IPS-18a (cell line): ENCODE measurements at regions not wholly inside any gene's neighbourhood (a gene's known extent, or its start where the extent isn't known, plus 50 kb on each side); places are given as distances from the start of the nearest gene placed in this dataset.
"Not testable (repeated sequence)": the region's sequence is repeated elsewhere in the genome, so short reads cannot be mapped to it uniquely, and the experiment has no call there.

Source experiments
- H3K27ac ChIP-seq: one replicate; pipeline ENCODE4 v1.5.1; 2013; ENCODE audit warnings: low read length
- H3K27me3 ChIP-seq: one replicate; pipeline ENCODE4 v1.6.1; 2013; ENCODE audit warnings: mild to moderate bottlenecking, low read length; ENCODE audit not compliant: control insufficient read depth, insufficient read depth
- H3K36me3 ChIP-seq: one replicate; pipeline ENCODE4 v1.6.1; 2013; ENCODE audit warnings: low read depth, low read length; ENCODE audit not compliant: control insufficient read depth
- H3K4me1 ChIP-seq: one replicate; pipeline ENCODE4 v1.6.1; 2013; ENCODE audit warnings: low read depth, low read length; ENCODE audit not compliant: control insufficient read depth
- H3K4me3 ChIP-seq: one replicate; pipeline ENCODE4 v1.5.1; 2013; ENCODE audit warnings: low read length
- H3K9ac ChIP-seq: one replicate; pipeline ENCODE4 v1.6.1; 2013; ENCODE audit warnings: mild to moderate bottlenecking, low read length, moderate library complexity
- H3K9me3 ChIP-seq: one replicate; pipeline ENCODE4 v1.6.1; 2013; ENCODE audit warnings: low read depth, low read length; ENCODE audit not compliant: control insufficient read depth

DNA sequence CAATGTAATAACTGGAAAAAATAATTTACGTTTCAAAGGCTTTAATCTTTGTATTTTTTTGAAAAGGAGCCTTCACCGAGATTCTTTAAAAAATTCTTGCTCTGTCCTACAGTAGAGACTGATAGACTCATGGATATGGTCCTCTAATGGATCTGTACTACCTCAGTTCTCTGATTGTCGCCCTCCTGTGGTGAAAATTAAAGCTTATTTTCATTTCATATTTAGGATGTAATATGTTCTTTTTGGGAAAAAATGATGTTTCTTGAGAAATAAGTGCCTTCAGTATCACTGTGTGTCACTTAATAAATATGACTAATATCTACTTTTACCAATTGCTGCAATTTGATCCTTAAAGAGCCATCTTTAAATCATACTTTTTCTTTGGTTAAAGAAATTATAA lies 4593.3 kb upstream of the OR11H1 start:
- H3K27me3 ChIP-seq, H3K36me3 ChIP-seq, H3K9ac ChIP-seq, H3K4me1 ChIP-seq, H3K27ac ChIP-seq, H3K4me3 ChIP-seq: not testable (repeated sequence)
- H3K9me3 ChIP-seq, result peaks cover 27% of the 10 kb centered on the region

GRCh38 chr22:10961043-10961860 lies 4566.7 kb upstream of the OR11H1 start:
- H3K9me3 ChIP-seq, result peaks cover 55% of the 10 kb centered on the region
- no peak overlapping the region for H3K4me3 ChIP-seq

GRCh38 chr22:10961861-10962255 lies 4566.1 kb upstream of the OR11H1 start:
- peaks cover 53% of the 10 kb centered on the region for H3K9me3 ChIP-seq
- H3K36me3 ChIP-seq, result not testable (repeated sequence)

More at GRCh38 chr22:10961043-10961860, 4566.7 kb upstream of the OR11H1 start:
- H3K9ac ChIP-seq, result no peak overlapping the region
- H3K27ac ChIP-seq, result no peak overlapping the region
- H3K4me1 ChIP-seq, result no peaks in the 10 kb centered on the region
- H3K27me3 ChIP-seq, result no peaks in the 10 kb centered on the region
- no peaks in the 10 kb centered on the region for H3K36me3 ChIP-seq

More at GRCh38 chr22:10961861-10962255, 4566.1 kb upstream of the OR11H1 start:
- H3K27me3 ChIP-seq, H3K27ac ChIP-seq, H3K4me3 ChIP-seq, H3K4me1 ChIP-seq, H3K9ac ChIP-seq: not testable (repeated sequence)
